Rectal smooth muscle tissue (tissue), 1 donor: ENCODE measurements at regions not wholly inside any gene's neighbourhood (a gene's known extent, or its start where the extent isn't known, plus 50 kb on each side); places are given as distances from the start of the nearest gene placed in this dataset.
"Not testable (repeated sequence)": the region's sequence is repeated elsewhere in the genome, so short reads cannot be mapped to it uniquely, and the experiment has no call there.

Experiments
- H3K27ac ChIP-seq: one replicate; pipeline ENCODE4 v1.7.0; 2013; ENCODE audit warnings: low read depth, low read length, inconsistent platforms
- H3K27me3 ChIP-seq: one replicate; pipeline ENCODE4 v1.7.0; 2013; ENCODE audit warnings: low read length; ENCODE audit not compliant: control insufficient read depth, insufficient read depth
- H3K36me3 ChIP-seq: one replicate; pipeline ENCODE4 v1.7.0; 2013; ENCODE audit warnings: low read length; ENCODE audit not compliant: control insufficient read depth, insufficient read depth
- H3K4me1 ChIP-seq: one replicate; pipeline ENCODE4 v1.7.0; 2013; ENCODE audit warnings: low read length; ENCODE audit not compliant: control insufficient read depth, insufficient read depth
- H3K4me3 ChIP-seq: one replicate; pipeline ENCODE4 v1.7.0; 2013; ENCODE audit warnings: low read length
- H3K9ac ChIP-seq: one replicate; pipeline ENCODE4 v1.7.0; 2013; ENCODE audit warnings: low read length

- Histone ChIP-seq H3K4me1 (peaks cover 2% of the 10 kb centered on the region), H3K27ac (no peak overlapping the region)
These were observed 100.6 kb upstream of the APCDD1 start for GRCh38 chr18:10353791-10354190.

GRCh38 chr18:10354241-10354811 is 100.1 kb upstream of the APCDD1 start:
- no peak overlapping the region for H3K4me3 ChIP-seq
- peaks cover 2% of the 10 kb centered on the region for H3K4me1 ChIP-seq
- no peak overlapping the region for H3K27ac ChIP-seq
- no peaks in the 10 kb centered on the region for H3K36me3 ChIP-seq
- no peak overlapping the region for H3K9ac ChIP-seq
- no peaks in the 10 kb centered on the region for H3K27me3 ChIP-seq

More at GRCh38 chr18:10353791-10354190, 100.6 kb upstream of the APCDD1 start:
- no peak overlapping the region for H3K4me3 ChIP-seq
- no peaks in the 10 kb centered on the region for H3K27me3 ChIP-seq
- H3K9ac ChIP-seq = no peak overlapping the region
- H3K36me3 ChIP-seq = no peaks in the 10 kb centered on the region

GRCh38 chr18:10354890-10355289 is 99.5 kb upstream of the APCDD1 start:
- Histone ChIP-seq H3K4me3 (no peak overlapping the region), H3K36me3 (no peaks in the 10 kb centered on the region), H3K27me3 (no peaks in the 10 kb centered on the region), H3K4me1 (peaks cover 2% of the 10 kb centered on the region), H3K27ac (no peak overlapping the region), H3K9ac (no peak overlapping the region)

GRCh38 chr18:10356999-10357398 is 97.4 kb upstream of the APCDD1 start:
- H3K4me3 ChIP-seq, H3K27ac ChIP-seq, H3K9ac ChIP-seq, H3K4me1 ChIP-seq, H3K36me3 ChIP-seq, H3K27me3 ChIP-seq: not testable (repeated sequence)

GRCh38 chr18:10361660-10362059 is 92.8 kb upstream of the APCDD1 start:
- Histone ChIP-seq H3K27ac (no peak overlapping the region), H3K4me3 (no peak overlapping the region), H3K36me3 (no peaks in the 10 kb centered on the region), H3K27me3 (no peaks in the 10 kb centered on the region), H3K9ac (no peak overlapping the region), H3K4me1 (no peaks in the 10 kb centered on the region)

- no peak overlapping the region for H3K27ac ChIP-seq
These were observed 89.4 kb upstream of the APCDD1 start for GRCh38 chr18:10365021-10365500.

GRCh38 chr18:10365901-10366300 is 88.5 kb upstream of the APCDD1 start:
- no peak overlapping the region for H3K4me3 ChIP-seq
- no peaks in the 10 kb centered on the region for H3K4me1 ChIP-seq
- H3K9ac ChIP-seq = no peak overlapping the region
- no peaks in the 10 kb centered on the region for H3K36me3 ChIP-seq
- H3K27me3 ChIP-seq = no peaks in the 10 kb centered on the region
- H3K27ac ChIP-seq = no peak overlapping the region

More at GRCh38 chr18:10365021-10365500, 89.4 kb upstream of the APCDD1 start:
- H3K9ac ChIP-seq = no peak overlapping the region
- H3K4me1 ChIP-seq = no peaks in the 10 kb centered on the region
- H3K36me3 ChIP-seq = no peaks in the 10 kb centered on the region
- H3K27me3 ChIP-seq = no peaks in the 10 kb centered on the region
- no peak overlapping the region for H3K4me3 ChIP-seq

- Histone ChIP-seq H3K9ac (no peak overlapping the region), H3K36me3 (no peaks in the 10 kb centered on the region), H3K27ac (no peak overlapping the region), H3K4me3 (no peak overlapping the region), H3K4me1 (no peaks in the 10 kb centered on the region), H3K27me3 (no peaks in the 10 kb centered on the region)
These were observed 86.6 kb upstream of the APCDD1 start for GRCh38 chr18:10367836-10368235.

GRCh38 chr18:10368456-10369453 is 85.7 kb upstream of the APCDD1 start:
- Histone ChIP-seq H3K36me3 (no peaks in the 10 kb centered on the region), H3K9ac (no peak overlapping the region), H3K4me3 (no peak overlapping the region), H3K4me1 (no peaks in the 10 kb centered on the region), H3K27me3 (no peaks in the 10 kb centered on the region), H3K27ac (no peak overlapping the region)

GRCh38 chr18:10370716-10371115 is 83.7 kb upstream of the APCDD1 start:
- H3K27me3 ChIP-seq = no peaks in the 10 kb centered on the region
- H3K4me1 ChIP-seq = peaks cover 4% of the 10 kb centered on the region
- no peaks in the 10 kb centered on the region for H3K36me3 ChIP-seq
- no peak overlapping the region for H3K9ac ChIP-seq
- no peak overlapping the region for H3K27ac ChIP-seq
- H3K4me3 ChIP-seq = no peak overlapping the region

GRCh38 chr18:10371165-10371564 is 83.3 kb upstream of the APCDD1 start:
- H3K4me1 ChIP-seq = peaks cover 4% of the 10 kb centered on the region
- H3K27ac ChIP-seq = no peak overlapping the region
- no peak overlapping the region for H3K4me3 ChIP-seq
- no peaks in the 10 kb centered on the region for H3K36me3 ChIP-seq
- no peak overlapping the region for H3K9ac ChIP-seq
- no peaks in the 10 kb centered on the region for H3K27me3 ChIP-seq

- no peaks in the 10 kb centered on the region for H3K36me3 ChIP-seq
- no peak overlapping the region for H3K4me3 ChIP-seq
- peaks cover 4% of the 10 kb centered on the region for H3K4me1 ChIP-seq
- H3K27ac ChIP-seq = no peak overlapping the region
- H3K27me3 ChIP-seq = no peaks in the 10 kb centered on the region
- H3K9ac ChIP-seq = no peak overlapping the region
These were observed 80.2 kb upstream of the APCDD1 start for GRCh38 chr18:10374195-10374594.
